HG03066 (cell line): ENCODE measurements at regions not wholly inside any gene's neighbourhood (a gene's known extent, or its start where the extent isn't known, plus 50 kb on each side); places are given as distances from the start of the nearest gene placed in this dataset.

ENCODE experiments used
- ATAC-seq: cut with Tn5 transposase; IDR thresholded peaks from one replicate; pipeline ENCODE4 v1.9.1; 2021; ENCODE audit warnings: low read depth; ENCODE audit not compliant: unreplicated experiment

DNA sequence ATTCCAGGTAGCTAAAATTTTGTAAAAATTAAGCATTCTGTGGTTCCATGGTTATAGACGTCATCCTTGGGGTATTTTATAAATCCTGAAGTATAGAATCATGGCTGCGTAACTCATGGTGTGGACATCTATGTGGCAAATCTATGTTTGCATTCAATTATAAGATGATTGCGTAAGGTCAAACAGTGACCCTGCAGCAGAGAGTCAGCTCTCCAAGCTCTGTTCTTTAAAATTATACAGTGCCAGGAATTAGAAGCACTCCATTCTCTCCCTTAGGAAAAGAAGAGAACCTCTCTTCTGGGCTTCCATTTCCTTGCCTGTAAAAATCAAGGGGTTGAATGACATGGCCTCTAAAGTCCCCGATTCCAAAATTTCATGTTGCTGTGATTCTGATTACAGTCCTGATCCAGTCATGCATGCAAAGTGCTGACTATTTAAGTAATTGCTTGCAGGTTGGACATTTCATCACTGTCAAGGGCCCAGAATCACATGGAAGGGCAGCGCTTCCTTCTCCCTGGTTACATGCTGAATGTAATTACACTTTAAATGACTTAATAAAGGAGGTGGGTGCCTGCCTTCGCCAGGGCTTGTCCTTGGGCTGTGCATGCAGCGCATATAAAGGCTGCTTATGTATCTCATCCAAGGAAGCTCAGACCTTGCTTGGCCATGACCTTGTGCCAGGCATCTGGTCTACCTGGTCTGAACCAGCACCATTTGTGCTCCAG is 550.7 kb downstream of the TYW1 start:
- no peak for ATAC-seq

DNA sequence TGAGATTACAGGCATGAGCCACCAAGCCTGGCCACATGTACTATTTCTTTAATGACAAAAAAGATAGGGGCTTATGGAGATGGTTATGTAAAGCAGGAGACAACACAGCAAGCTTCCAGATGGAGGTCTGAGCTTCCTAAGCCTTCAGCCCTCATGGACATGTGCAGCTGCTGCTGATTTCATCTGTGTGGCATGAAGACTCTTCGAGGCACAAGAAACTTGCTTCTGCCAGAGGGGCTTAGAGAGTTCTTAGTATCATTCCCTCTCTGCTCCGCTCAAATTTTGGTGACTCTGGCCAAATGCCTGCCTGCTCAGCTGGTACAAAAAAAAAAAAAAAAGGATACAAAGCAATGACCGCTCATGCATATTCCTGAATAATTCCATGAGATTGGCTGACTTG is 552.5 kb downstream of the TYW1 start:
- ATAC-seq: no peak

DNA sequence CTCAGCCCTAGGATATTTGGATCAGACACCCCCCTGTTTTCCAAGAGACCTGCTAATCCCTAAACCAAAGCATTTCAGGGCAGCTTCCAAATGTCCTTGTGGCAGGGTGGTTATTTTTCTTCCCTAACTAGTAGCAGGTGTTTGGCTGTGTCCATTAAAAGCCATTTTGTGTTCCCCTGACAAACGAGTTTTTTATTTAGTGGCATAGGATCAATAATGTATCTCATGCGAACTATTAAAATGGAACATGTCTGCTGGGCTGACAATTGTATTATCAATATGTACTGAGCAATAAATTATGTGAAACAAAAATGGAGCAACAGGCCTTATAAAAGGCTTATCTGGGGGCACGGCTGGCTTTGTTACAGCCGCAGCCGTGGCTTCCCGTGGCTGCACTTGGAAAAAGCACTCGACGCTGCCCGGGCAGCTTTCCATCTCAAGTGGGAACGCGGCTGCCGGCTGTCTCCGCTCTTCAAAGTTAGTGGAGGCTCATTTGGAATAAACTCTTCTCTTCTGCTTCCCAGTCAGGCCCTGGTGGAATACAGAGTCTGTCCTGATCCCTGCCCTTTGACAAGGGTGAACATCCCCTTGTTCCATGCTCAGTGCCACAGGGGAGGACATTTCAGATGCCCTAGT is 554.3 kb downstream of the TYW1 start:
- no peak for ATAC-seq

DNA sequence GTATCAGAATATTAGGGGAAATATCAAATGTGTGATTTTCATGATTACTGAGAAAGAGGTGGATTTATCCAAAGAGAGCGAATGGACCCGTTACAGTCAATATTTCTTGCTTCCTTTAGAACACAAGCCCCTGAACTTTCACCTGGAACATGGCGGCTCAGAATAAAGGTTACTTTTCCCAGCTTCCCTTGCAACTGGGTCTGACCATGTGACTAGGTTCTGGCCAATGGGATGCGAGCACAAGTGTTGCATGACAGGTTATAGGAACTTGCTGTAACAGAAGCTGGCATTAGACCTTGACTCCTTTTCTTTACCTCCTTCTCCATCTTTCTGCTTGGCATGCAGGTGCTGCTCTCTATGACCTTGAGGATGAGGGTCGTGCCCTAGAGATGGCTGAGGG is 556.1 kb downstream of the TYW1 start:
- ATAC-seq: no peak

DNA sequence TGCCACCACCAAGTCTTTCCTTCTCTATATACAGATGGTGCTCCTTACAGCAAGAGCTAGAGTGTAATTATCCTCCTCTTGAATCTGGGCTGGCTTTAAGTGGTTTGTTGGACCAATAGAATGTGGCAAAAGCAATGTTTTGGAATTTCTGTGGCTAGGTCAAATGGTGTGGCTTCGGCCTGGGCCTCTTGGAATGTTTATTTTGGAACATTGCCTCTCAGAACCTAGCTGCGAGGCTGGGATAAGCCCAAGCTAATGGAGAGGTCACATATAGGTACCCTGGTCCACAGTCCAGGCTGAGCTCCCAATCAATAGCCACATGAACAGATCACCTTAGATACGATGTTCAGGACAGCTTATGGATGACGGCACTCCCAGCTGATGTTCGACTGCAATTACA is 556.7 kb downstream of the TYW1 start:
- ATAC-seq: no peak

DNA sequence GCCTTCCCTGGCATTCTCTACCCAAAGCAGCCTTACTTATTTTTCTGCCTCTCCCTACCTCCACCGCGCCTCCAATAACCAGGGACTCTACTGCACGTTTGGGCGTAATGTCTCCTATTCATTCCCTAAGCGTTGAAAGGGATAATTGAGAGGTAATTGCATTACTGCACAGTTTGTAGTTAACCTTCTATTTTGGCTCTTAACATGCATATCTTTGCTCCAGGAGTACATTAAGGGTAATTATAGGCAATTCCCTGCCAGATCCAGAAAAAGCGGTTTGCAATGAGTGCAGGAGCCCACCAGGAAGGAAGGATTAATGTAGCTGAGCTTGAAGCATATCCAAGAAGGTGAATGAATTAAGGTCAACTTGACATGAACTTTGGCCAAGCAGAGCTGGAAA is 558.4 kb downstream of the TYW1 start:
- no peak for ATAC-seq

DNA sequence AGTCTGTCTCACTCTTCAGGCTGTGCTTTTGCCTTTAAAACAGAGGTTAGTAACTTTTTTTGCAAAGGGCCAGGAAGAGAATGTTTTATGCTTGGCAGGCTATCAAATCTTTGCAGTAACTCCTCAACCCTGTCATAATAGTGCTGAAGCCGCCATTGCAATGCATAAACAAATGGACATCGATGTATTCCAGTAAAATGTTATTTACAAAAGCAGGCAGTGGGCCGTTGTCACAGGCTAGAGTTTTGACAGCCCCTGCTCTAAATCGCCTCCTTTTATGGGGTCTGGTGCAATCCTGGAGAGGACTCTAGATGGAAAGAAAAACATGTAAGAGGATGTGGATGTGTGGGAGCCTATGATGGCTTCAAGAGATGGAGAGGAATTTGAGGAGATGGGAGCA is 568.3 kb downstream of the TYW1 start:
- no peak for ATAC-seq

DNA sequence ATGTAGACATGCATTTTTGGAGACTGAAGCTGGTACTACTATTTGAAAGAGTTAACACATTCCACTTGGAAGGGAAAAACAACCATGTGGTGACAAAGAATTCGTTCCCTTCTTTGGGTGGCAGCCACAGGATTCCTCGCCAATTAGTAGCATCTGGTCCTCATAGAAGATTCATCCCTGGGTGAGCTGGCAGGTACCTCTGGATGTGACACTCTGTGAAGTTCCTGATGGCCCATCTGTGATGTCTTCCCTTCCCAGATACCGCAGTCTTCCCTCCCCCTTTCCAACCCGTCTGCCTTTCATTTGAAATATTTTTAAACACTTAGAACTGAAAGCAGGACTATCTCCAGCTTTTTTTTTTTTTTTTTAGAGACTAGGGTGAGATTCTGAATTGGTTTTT is 569.5 kb downstream of the TYW1 start:
- no peak for ATAC-seq

DNA sequence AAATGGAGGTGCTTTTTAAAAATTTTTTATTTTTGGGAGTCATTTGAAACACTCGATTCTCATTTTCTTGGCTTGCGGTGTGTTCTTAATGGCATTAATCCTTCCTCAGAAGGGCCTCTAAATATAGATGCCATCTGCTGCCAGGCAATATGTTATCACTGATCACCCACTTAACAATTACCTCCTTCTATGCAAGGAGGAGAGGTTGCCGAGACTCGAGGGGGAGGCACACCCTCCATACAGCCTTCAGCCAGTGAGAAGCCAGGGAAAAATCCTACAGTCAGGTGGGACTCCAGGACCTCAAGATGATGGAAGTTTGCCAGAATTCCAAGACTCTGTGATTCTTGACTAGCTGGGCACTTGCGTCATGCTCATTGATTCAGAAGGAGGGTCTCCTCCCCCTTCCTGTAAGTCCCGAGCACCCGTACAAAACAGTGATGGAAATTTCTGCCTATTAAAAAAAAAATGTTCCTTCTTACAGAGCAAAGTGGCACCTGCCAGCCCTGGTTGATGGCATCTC is 574.5 kb downstream of the TYW1 start:
- no peak for ATAC-seq

DNA sequence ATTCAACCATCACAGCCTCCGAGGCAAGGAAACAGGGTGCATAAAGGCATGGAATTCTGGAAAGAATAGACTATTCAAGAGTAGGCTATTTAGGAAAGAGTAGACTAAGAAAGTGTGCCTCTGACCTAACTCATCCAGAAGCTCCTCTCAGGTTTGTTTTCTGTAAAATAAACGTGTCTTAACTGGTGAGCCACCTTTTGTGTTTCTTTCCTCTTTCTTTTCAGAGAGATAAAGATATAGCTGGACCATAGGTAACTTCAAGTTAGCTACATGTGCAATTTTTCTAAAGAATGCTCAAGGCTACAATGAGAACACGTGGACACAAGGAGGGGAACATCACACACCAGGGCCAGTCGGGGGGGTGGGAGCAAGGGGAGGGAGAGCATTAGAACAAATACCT is 577.0 kb downstream of the TYW1 start:
- ATAC-seq: no peak

DNA sequence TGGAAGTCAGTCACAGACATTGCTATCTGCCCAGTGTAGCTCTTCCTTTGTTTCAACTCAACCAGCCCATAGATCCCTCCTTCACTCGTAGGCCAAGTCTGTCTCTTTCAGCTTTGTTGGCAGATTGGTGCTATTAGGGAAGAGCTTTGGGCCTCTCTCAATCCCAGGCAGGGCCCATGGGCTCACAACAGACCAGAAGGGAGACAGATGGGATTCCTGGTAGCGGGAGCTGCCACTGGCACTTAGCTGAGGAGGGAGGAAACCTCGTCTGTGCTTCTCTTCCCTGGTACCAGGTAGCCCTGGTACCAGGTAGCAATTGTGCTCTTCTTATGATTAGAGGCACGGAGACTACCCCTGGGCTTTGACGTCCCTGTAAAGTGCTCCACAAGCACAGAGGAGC is 592.0 kb downstream of the TYW1 start:
- no peak for ATAC-seq

DNA sequence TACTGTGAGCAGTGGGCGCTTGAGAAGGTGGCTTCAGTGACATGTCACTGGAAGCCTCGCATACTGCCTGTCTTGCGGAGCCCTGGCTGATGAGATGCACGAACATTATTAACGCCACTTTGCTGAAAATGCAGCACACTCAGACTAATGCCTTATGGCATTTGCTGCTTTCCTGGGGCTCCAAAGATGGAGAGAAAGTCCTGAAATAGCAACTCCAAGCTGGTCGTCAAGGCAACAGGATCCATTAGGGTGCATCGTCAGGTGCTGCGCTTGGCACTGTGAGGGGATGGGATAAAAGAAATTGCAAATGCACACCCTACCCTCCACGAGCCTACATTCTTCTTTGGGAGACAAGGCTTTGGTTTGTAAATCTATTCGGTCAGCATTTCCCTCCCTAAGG is 592.5 kb downstream of the TYW1 start:
- no peak for ATAC-seq

DNA sequence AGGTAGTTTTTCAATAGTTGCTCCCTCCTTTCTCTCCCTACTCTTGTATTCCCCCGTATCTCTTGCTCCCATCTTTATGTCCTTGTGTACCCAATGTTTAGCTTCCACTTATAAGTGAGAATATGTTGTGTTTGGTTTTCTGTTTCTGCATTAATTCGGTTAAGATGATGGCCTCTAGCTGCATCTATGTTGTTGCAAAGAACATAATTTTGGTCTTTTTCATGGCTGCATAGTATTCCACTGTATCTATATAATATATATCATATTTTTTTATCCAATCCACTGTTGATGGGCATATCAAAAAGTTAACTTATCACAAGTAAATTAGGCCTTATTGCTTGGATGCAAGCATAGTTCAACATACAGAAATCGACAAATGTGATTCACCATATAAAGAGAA is 594.0 kb downstream of the TYW1 start:
- no peak for ATAC-seq

DNA sequence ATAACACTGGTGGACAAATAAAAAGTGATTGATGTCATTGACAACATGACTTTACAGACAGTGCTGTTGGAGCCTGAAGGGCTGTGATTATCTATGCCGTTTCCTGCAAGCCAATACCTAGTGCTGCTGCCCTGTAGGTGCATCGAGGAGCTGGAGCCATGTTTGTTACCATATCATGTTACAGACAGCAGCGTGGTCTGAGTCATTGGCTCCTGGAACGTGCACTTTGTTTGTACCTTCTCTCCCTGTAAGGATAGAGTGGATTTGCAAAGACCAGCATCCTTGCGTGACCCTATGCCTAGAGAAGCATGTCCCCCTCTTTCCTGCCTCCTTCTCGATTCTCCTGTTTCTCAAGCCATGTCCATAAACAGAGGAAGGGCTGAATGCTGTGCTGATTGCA is 597.2 kb downstream of the TYW1 start:
- ATAC-seq: no peak

DNA sequence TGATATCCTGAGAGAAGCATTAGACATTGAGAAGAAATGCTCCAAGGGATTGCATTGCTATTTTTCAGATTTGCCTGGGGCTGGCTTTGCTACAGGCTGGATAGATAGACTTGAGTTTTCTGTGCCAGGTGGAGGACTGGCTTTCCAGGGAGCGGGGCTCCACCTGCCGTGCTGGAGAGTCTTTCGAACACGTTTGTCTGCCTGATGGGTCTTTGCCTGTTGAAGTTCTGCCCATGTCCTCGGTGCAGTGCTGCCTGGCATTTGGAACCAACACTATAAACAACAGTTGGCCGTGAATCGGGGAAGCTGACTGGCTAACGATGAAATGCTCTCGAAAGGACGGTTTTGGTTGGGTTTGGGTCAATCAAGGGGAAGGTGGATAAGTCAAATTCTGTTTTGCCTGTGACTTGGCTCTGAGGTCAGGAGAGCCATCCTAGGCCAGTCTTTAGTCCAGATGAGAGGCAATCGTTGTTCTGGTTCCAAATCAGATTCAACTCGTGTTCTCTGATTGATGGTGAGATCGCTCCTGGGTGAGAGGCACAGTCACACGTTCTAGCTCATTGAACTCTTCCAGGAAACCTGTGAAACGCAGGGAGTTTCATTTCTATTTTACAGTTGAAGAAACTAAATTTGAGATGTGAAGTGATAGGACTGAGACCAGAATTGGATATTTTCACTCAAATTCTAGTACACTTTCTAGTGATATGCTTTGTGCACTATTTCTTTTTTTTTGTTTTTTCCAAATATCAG is 599.0 kb downstream of the TYW1 start:
- no peak for ATAC-seq

DNA sequence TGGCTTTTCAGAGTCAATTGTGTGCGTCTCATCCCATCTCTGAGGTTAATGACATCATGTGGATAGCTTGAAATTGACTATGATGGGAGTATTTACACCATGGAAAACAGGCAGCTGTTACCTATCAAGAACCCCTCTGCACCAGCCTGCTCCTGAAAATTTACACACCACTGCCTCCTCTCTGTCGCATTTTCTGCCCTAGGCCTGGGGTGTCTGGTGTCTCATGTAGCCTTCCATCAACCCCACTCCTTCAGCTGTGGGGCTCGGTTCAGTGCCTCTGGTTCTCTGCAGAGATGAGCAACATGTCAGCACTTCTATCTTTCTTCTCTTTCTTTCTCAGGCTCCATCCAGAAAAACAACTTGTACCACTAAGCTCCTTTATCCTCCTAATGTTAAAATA is 600.5 kb downstream of the TYW1 start:
- no peak for ATAC-seq

DNA sequence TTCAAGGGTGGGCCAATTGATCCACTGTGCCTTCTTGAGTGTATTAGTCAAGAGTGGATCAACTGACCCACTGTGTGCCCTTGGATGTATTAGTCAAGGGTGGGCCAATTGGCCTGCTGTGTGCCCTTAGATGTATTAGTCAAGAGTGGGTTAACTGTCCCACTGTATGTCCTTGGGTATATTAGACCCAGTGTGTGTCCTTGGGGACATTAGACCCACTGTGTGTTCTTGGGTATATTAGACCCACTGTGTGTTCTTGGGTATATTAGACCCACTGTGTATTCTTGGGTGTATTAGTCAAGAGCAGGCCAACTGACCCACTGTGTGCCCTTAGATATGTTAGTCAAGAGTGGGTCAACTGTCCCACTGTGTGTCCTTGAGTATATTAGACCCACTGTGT is 601.8 kb downstream of the TYW1 start:
- no peak for ATAC-seq

DNA sequence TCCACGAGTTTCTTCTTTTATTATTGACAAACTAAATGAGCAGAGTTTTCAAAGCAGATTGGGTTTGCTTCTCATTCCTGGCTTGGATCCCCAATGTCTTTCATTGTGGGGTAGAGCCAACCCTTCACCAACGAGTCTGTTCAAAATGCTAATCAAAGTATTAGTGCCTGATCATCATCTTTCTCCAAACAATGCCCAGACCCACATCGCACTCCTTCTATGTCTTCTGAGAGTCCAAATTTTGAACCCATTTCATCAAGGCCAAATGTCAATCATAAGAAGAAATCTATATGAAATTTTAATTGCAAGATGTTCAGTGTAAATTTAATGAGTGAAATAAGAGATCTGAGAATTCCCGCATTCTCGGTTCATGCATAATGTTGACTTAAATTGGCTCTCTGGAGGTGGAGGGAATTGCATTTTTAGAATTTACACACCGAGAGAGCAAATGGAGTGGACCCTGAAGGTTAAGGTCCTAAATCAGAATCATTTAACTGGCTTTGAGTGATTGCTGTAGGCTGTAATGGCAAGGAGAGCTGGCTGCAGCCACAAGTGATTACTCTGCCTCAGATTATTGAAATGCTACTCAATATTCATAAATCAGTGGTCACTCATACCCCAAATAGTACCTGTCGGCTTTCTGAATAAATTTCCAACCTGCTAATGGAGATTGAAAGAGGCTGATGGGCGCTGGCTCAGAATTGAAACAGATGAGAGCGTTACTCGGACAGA is 602.9 kb downstream of the TYW1 start:
- ATAC-seq: no peak

DNA sequence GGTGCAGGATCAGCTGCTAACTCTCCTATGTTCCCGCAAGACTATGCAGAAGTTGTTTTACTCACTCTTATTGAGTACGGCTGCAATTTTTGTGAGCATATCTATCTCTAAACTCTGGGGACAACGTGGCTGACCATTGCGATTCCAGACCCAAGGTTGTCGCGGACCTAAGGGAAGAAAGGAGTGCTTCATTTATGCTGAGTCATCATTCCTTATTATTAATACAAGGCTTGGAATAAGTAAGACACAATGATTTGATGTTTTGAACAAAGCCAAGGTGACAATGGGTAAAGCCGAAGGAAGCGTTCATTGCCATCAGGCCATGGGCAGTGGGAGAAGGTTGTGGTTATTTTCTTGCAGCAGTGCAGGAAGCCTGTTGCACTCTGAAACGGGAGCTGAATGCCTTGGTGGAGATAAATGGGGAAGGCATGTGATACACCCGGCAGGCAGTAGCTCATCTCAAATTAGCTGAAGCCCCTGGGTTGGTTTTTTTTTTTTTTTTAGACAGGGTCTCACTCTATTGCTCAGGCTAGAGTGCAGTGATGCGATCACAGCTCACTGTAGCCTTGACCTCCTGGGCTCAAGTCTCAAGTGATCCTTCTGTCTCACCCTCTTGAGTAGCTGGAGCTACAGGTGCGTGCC is 605.7 kb downstream of the TYW1 start:
- no peak for ATAC-seq
